Left ventricle myocardium inferior (tissue), 1 donor: ENCODE measurements at regions not wholly inside any gene's neighbourhood (a gene's known extent, or its start where the extent isn't known, plus 50 kb on each side); places are given as distances from the start of the nearest gene placed in this dataset.

ENCODE experiments used
- DNase-seq: peaks from one replicate; pipeline ENCODE4 v3.0.0-alpha.2; 2020
- H3K27ac ChIP-seq: fragments of 200-600 bp; replicated peaks from 2 replicates; pipeline ENCODE4 v1.8.0; 2021
- H3K27me3 ChIP-seq: fragments of 200-600 bp; 2 replicates; pipeline ENCODE4 v1.8.0; 2021; ENCODE audit warnings: low read depth
- H3K36me3 ChIP-seq: fragments of 200-600 bp; 2 replicates; pipeline ENCODE4 v1.8.0; 2021
- H3K4me1 ChIP-seq: fragments of 200-600 bp; 2 replicates; pipeline ENCODE4 v1.8.0; 2021
- H3K4me3 ChIP-seq: fragments of 200-600 bp; 2 replicates; pipeline ENCODE4 v1.8.0; 2021; ENCODE audit warnings: mild to moderate bottlenecking, moderate library complexity
- H3K9me3 ChIP-seq: fragments of 200-600 bp; replicated peaks from 2 replicates; pipeline ENCODE4 v1.8.0; 2021
- intact Hi-C: fragments of 100-400 bp; cut with micrococcal nuclease; formaldehyde crosslinking; loops from one replicate; pipeline ENCODE4 v1.11.0; 2022
- TF ChIP-seq, protein P1 (sequence below): fragments of 200-600 bp; IDR thresholded peaks from 2 replicates; pipeline ENCODE4 v1.8.0; 2021; ENCODE audit warnings: antibody characterized with exemption, mild to moderate bottlenecking, borderline replicate concordance
- donor health status: DM: no; HTN: yes; CAD: no; lungs with severe emphysema.

DNA sequence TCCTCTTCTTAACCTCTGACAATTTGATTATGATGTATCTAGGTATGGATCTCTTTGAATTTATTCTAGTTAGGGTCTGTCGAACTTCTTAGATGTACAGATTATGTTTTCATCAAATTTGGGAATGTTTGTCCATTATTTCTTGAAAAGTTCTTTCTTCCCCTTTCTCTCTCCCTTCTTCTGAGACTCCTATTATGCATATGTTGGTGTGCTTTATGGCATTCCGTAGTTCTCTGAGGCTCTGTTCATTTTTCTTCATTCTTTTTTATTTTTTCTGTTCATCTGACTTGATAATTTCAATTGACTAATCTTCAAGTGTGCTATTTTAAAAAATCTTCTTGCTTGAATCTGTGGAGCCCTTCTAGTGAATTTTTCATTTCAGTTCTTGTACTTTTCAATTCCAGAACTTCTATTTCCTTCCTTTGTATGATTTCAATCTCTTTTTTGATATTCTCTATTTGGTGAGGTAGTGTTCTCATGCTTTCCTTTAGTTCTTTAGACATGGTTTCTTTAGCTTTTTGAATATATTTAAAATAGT is 79.8 kb downstream of the TMEM270 start:
- H3K9me3 ChIP-seq, result peaks cover 48% of the 10 kb centered on the region

DNA sequence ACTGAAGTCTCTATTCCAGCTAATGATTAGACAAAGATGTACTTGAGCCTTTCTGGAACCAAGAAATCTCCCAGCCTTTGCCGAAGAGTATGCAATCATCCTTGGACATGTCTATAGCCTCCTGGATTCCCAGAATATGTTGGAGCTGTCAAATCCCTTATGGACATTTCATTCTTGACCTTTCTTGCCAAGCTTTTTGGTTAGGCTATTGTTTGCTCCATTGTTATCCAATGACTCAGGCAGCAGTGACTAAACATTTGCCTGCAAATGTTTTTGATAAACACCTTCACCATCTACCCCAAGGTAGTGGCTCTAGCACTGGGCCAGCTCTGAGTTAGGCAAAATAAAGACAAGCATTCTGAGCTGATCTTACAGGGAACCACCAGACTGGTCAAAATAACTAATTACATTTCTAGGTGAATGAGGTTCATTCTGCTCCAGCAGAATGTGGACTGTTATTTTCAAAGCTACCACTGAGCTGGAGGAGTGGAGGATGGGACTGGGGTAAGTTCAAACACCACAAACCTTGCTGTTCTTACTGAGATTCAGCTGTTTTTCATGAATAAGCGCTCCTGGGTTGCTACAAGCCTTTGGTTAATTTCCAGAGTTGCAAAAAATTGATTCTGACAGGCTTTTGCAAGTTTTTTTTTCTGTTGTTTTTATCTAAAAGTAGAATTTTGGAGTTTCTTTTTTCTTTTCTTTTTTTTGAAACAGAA is 81.0 kb downstream of the TMEM270 start:
- Histone ChIP-seq H3K4me1 (no peaks in the 10 kb centered on the region), H3K27me3 (no peaks in the 10 kb centered on the region), H3K9me3 (peaks cover 53% of the 10 kb centered on the region), H3K4me3 (no peak overlapping the region), H3K36me3 (no peaks in the 10 kb centered on the region), H3K27ac (no peak overlapping the region)
- DNase-seq, result no peak
- intact Hi-C loops, result no loop called here
- TF ChIP-seq, protein P1, sequence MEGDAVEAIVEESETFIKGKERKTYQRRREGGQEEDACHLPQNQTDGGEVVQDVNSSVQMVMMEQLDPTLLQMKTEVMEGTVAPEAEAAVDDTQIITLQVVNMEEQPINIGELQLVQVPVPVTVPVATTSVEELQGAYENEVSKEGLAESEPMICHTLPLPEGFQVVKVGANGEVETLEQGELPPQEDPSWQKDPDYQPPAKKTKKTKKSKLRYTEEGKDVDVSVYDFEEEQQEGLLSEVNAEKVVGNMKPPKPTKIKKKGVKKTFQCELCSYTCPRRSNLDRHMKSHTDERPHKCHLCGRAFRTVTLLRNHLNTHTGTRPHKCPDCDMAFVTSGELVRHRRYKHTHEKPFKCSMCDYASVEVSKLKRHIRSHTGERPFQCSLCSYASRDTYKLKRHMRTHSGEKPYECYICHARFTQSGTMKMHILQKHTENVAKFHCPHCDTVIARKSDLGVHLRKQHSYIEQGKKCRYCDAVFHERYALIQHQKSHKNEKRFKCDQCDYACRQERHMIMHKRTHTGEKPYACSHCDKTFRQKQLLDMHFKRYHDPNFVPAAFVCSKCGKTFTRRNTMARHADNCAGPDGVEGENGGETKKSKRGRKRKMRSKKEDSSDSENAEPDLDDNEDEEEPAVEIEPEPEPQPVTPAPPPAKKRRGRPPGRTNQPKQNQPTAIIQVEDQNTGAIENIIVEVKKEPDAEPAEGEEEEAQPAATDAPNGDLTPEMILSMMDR, result no peak

More for the DNA sequence above, 79.8 kb downstream of the TMEM270 start:
- intact Hi-C loops, result no loop called here
- TF ChIP-seq, protein P1, result no peak
- Histone ChIP-seq H3K4me3 (no peak overlapping the region), H3K27me3 (no peaks in the 10 kb centered on the region), H3K36me3 (no peaks in the 10 kb centered on the region), H3K27ac (no peak overlapping the region), H3K4me1 (no peaks in the 10 kb centered on the region)
- DNase-seq, result no peak

DNA sequence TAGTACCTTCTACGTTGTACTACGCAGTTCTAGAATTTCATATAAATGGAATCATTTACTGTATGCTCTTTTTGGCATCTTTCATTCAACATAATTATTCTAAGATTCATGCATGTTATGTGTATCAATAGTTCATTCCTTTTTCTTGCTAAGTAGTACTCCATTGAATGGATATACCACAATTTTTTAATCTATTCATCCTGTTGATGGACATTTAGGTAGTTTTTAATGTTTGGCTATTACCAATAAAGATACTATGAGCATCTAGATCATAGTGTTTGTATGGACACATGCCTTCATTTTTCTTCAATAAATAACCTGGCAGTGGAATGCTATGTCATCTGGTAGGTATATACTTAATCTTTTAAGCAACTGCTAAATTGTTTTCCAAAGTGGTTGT is 83.0 kb upstream of the ELN start:
- TF ChIP-seq, protein P1, result no peak
- intact Hi-C loops, result no loop called here
- no peak for DNase-seq
- Histone ChIP-seq H3K36me3 (no peaks in the 10 kb centered on the region), H3K27me3 (peaks cover under 1% of the 10 kb centered on the region), H3K27ac (no peak overlapping the region), H3K9me3 (peaks cover 66% of the 10 kb centered on the region), H3K4me1 (no peaks in the 10 kb centered on the region), H3K4me3 (no peak overlapping the region)

DNA sequence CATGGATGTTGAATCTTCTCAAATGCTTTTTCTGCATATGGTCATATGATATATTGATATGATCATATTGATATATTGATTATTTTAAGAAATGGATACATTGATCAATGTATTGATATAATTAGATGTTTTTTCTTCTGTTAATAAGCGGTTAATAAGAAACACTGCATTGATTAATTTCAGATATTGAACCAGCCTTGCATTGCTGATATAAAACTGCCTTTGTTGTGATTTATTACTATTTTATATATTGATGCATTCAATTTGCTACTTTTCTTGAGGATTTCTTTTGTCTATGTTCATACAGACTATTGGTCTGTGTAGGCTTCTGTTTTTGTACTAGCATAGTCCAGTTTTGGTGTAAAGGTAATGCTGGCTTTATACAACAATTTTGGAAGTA is 79.7 kb upstream of the ELN start:
- H3K4me3 ChIP-seq, result no peak overlapping the region
- TF ChIP-seq, protein P1, result no peak
- H3K36me3 ChIP-seq, result no peaks in the 10 kb centered on the region
- DNase-seq, result no peak
- peaks cover 13% of the 10 kb centered on the region for H3K27me3 ChIP-seq
- intact Hi-C loops, result no loop called here
- peaks cover 44% of the 10 kb centered on the region for H3K9me3 ChIP-seq
- H3K4me1 ChIP-seq, result no peaks in the 10 kb centered on the region
- H3K27ac ChIP-seq, result no peak overlapping the region

DNA sequence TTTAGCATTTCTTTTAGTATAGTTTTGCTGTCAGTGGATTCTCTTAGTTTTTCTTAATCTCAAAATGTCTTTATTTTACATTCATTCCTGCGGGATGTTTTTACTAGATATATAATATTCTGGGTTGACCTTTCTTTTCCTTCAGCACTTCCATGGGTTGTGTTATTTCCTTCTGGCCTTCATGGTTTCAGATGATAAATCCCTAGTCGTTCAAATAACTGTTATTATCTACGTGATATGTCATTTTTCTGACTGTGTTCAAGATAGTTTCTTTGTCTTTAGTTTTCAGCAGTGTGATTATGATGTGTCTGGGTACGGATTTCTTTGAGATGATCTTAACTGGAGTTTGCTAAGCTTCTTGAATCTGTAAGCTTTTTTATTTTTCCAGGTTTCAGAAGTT is 75.7 kb upstream of the ELN start:
- intact Hi-C loops, result no loop called here
- no peak overlapping the region for H3K4me3 ChIP-seq
- no peak for DNase-seq
- H3K4me1 ChIP-seq, result no peaks in the 10 kb centered on the region
- TF ChIP-seq, protein P1, result no peak
- peaks cover 22% of the 10 kb centered on the region for H3K9me3 ChIP-seq
- H3K27me3 ChIP-seq, result peaks cover 13% of the 10 kb centered on the region
- H3K27ac ChIP-seq, result no peak overlapping the region
- no peaks in the 10 kb centered on the region for H3K36me3 ChIP-seq
